HG03064 (cell line): ENCODE measurements at regions not wholly inside any gene's neighbourhood (a gene's known extent, or its start where the extent isn't known, plus 50 kb on each side); places are given as distances from the start of the nearest gene placed in this dataset.

ENCODE experiments used
- ATAC-seq: cut with Tn5 transposase; IDR thresholded peaks from one replicate; pipeline ENCODE4 v1.9.1; 2021; ENCODE audit warnings: low read depth; ENCODE audit not compliant: unreplicated experiment

GRCh38 chr2:226247289-226248275 lies 552.0 kb downstream of the IRS1 start:
- ATAC-seq = no peak

GRCh38 chr2:226234187-226234586 lies 565.4 kb downstream of the IRS1 start:
- no peak for ATAC-seq

DNA sequence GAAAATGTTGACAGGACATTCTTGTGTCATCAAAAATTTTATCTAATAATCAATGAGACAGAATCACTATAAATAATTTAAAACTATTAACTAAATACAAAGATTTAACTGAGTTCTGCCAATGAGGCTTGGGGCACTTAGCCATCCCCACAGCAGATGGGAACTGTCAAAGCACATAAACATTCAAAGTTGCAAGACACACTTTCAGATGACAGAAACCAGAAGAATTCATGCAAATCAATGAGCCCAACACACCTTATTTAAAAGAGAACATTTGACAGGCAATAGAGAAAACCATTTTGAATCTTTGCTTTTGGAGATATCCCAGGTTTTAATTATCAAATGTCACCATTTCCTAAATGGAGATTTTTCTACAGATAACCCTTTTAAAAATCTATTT lies 566.2 kb downstream of the IRS1 start:
- ATAC-seq = no peak

DNA sequence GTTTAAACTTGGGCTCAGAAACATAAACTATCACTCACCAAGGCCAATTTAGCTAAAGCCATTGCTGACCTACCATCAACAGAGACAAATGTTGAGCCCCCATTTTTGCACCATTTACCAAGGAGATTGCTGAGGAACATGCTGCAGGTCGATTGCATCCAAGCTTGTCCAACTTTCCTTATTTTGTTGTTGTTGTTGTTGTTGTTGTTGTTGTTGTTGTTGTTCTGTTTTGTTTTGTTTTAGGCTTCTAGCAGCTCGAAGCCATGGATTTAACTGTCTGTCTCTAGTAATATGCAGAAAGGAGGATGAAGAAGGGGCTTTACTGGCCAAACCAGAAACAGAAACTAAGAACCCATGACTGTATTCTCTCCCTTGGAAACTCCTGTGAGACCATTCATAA lies 571.5 kb downstream of the IRS1 start:
- no peak for ATAC-seq

DNA sequence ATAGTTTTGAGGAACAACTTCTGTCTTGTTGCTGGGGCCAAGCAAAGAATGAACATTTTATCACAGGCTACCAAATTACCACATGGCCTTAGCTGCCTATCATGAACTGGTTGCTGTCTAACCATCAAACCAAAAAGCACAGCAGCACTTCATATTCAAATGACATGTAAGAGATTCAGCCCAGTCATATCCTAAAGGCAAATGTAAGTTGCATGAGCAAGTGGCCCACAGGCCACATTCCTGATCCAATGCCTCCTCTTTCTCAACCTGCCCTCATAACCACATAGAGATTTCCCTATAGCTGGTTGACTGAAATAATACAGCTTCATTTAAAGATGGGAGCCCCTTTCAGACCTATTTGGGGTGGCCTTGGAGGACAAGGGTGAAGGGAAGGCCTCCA lies 572.3 kb downstream of the IRS1 start:
- ATAC-seq = no peak

DNA sequence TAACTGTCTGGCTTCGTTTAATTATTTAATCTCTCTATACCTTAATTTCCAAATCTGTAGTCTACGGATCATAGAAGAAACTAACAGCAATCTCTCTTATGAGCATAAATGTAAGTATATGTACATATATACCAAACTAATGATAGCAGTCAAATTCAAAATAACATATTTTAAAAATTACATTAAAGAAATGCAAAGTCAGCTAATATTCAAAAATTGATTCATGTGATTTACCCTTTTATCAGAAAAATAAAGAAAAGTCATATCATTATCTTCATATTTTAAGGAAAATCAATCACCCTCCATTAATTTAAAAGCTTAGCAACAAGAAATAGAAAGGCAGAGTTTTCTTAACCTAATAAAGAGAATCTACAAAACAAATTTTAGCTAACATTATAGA lies 575.9 kb downstream of the IRS1 start:
- ATAC-seq = no peak

DNA sequence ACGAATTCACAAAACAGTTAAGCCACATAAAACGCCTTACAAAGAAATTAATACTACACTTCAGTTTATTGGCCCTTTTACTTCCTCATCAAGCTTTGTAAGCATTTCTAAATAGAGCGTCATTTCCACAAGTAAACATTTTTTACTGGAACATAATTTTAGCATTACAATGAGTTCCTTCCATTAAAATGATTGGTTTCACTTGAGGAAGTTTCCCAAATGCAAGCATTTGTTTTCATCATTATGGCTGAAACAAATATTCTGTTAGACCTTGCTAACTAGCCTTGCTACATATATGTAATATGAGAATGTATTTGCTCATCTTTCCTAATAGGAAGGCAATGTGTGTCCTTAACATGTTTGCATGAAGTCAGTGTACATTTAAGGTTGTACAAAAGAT lies 579.1 kb downstream of the IRS1 start:
- ATAC-seq = no peak

- no peak for ATAC-seq
These were observed 582.4 kb downstream of the IRS1 start for GRCh38 chr2:226217191-226217590.

DNA sequence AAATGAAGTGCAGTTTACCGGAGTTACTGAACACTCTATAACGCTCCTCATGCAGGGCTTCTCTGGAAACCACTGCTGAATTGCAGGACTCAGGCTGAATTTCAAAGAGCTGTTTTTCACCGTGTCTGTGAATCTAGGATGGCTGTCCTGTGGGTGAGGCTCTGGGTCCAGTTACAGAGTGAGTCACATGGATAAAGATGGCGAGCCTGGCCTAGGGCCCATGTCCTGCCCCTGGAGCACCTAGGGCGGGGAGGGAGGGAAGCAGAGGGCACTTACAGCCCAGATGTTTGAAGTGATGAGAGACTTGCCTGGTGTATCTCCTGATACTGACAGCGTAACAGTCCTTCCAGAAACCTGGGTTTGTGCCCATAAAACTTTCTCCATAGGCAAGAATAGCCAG lies 583.0 kb downstream of the IRS1 start:
- ATAC-seq = no peak

- peak; percentile 88 for ATAC-seq
These were observed 583.6 kb downstream of the IRS1 start for GRCh38 chr2:226215902-226216503.

- ATAC-seq = no peak
These were observed 585.9 kb downstream of the IRS1 start for GRCh38 chr2:226213717-226214116.

- ATAC-seq = no peak
These were observed 588.2 kb downstream of the IRS1 start for GRCh38 chr2:226211439-226211838.

GRCh38 chr2:226208726-226209125 lies 590.9 kb downstream of the IRS1 start:
- no peak for ATAC-seq

DNA sequence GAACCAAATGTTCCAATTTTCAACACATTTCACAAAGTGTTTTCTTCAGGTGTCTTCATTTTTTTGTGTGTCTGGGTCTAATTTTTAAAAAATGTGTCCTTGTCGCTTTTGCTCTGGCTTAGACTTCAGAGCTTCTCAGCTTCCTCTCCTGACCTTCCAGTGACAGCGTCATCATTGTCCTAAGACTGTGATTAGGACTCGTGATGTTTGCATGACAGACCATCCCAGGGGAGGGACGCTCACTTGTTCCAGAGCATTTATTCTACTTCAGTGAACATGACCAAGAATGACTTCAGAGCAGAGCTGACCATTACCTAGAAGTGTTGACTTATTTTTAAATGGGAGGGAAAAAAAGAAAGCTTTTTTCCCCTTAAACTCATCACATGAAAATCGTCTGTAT lies 591.9 kb downstream of the IRS1 start:
- no peak for ATAC-seq

GRCh38 chr2:226199555-226199954 lies 600.1 kb downstream of the IRS1 start:
- no peak for ATAC-seq

- ATAC-seq = no peak
These were observed 600.7 kb downstream of the IRS1 start for GRCh38 chr2:226198956-226199355.

DNA sequence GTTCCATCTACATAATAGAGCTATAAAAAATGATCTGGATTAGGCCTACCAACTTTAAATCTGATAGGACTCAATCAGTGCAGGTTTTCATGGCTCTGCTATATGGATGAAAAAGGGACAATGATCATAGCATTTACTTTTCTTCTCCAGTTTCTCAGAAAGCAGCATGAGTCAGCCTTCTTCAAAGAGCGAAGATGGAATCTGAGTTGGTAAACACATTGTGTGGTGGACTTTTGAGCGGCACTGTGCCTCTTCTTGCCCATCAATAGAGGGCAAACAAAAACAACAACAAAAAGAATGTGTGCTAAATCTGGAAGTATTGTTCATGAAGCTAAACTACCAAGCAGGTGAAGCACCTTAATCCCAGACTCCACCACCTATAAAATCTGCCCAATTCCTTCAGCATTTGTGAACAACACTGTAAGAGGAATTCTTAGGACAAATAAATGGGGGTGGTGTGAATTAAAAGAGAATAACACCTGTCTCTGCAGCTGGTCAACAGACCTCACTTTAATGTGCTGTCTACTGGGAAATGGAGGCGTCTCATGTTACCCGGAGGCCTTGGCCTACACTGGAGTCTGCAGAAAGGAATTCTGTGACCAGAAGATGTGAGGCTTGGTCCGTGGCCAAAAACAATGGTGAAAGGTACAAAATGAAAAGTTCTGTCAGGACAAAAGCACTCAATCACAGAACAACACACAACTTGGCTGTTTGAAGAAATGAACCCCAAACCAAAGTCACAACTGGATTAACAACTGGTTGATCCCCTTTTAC lies 609.0 kb downstream of the IRS1 start:
- ATAC-seq = no peak

DNA sequence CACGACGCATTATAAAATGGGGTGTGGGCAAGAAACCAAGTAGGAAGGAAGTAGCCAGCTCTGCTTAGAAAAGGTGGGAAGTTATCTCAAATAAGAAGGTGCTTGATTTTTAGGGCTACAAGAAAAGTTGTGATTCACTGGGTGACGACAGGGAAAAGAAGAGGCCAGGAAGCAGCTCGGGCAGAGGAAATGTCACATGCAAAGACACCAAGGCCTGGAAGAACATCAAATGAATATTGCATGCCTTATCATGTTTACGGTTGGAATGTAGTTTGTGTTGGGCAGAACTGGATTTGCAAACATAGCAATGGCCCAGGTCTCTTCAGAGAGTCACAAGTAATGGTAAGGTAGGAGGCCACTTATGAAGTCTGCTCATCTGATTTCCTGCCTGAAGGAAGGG lies 610.6 kb downstream of the IRS1 start:
- ATAC-seq = no peak

- no peak for ATAC-seq
These were observed 612.0 kb downstream of the IRS1 start for GRCh38 chr2:226187616-226188015.

DNA sequence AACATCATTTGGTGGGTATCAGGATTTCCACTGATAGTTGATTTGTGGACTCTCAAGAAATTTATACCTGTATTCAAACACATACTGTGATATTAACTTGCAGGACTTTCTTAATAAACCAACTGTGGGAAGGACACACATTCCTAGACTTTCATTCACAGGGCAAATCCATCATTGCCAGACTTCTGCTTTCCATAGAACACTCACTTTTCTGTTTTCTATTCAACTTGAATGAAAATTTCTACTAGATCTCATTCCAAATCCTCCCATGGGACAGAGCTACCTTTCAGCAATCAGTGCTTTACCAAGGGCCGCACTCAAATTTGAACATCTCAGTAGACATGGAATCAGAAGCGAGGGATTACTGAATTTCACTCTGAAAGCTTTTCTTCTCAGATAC lies 612.5 kb downstream of the IRS1 start:
- no peak for ATAC-seq

DNA sequence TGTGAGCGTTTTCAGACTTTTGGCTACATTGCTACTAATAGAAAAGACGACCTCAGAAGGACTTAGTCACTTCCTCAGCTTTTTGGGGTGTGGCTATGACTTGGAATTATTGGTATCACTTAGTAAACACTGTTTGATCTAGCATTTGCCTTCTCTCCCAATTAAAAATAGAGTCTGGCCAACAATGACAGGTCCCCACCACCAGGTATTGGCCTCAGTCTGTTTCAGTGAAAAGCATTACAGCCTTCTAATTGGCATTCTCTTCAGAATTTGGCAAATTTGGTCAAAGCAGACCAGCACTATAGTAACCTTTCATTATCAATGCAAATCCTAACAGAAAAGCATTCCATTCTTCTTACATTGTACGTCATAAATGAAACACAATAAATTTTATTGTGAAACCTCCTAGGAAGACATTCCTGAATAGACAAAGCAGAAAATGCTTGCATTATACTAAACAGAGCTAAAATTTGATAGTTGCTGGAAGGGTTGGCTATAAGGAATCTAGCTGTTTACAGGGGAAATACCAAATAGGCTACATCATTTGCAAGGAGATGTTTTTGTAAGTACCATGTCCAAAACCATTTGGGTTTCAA lies 613.9 kb downstream of the IRS1 start:
- no peak for ATAC-seq
